ENCODE measurements at regions not wholly inside any gene's neighbourhood (a gene's known extent, or its start where the extent isn't known, plus 50 kb on each side); places are given as distances from the start of the nearest gene placed in this dataset.

DNA sequence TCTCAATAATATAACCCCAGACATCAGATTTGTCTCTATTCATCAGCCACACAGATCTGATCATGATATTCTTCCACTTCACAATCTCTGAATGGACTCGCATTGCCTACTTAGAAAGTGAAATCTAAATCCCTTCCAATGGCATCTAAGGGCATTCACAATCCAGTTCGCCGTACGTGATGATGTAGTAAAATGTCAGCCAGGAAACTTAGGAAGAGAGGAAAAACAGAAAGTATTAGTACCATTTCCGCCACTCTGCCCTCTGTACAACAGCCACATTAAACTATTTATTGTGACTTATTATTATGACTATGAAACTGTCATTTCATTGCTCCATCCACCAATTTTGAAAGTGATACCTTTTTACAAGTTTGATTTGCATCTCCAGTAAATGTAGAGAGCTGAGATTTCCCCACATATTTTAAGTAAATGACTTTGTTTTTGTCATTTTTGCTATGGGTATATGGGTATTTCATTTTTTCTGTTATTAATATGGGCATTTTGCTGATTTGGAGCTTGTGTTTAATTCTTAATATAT, 69.4 kb upstream of the SMIM36 start:
- DNase-seq: no peak

DNA sequence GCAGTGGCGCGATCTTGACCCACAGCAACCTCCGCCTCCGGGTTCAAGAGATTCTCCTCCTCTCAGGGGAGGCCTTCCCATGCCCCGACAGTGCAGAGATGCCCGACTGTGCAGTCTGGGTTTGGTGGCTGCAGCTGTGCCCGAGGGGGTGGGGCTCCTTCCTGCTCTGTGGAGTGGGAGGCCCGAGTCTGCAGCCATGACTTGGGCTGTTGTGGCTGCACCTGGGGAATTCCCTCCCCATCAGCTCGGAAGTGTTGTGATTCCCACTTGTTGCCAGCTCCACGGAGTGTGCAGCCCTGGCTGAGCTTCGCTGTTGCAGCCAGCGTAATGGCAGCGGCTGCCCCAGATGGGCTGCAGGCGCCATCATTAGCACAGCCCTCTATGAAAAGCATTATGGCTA, 66.4 kb upstream of the SMIM36 start:
- no peak for DNase-seq

DNA sequence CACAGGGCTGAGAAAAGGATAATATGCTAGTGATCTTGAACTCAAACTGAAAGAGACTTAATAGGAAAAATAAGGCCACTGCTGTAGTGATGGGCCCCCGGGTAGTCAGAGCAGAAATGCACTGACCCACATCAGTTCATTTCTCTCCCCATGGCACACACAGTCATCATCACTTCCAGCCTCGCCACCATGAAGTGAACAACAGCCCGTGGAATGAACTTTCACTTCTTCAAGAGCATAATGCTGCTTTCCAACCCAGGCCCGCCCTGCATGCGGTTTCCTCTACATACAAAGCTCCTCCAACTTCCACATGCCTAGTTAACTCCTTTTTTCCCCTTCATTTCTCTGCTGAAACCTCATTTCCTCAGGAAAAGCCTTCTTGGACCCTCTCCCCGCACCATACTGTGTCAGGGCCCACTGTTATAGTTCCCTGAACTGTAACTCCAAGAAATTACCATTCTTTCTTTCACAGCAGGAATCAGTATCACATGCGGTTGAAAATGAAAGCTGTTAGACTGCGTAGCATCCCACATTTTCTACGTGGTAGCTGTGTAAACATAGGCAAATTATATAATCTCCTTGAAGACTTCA, 65.8 kb upstream of the SMIM36 start:
- DNase-seq: no peak

DNA sequence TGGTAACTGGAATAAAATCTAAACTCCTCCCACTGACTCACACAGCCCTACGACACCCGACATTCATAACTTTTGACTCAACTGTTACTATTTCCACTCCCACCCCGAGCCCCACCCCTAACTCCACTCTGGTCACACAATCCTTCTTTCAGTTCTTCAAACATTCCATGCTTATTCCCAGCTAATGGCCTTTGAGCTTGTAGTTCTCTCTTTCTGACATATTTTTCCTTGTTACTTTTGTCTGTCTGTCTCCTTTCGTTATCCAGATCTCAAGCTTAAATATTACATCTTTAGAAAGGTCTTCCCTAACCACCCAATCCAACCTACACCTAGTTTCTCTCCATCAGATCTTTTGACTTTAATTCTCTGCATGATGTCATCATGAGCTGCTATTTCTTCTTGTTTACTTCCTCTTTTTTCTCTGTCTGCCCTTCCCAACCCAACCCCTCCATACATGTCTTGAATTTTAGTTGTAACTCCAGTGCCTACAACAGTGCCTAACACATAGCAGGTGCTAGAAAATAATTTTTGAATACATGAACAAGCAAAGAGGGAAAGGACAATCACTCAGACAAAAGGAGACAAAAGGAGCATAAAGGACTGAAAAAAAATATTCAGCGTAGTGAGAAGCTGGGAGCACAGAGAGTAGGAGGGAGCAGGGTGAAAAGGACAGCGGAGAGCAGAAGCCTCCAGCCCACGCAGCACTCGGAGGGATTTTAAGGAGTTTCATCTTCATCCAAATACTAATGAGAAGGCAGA, 65.2 kb upstream of the SMIM36 start:
- DNase-seq: no peak

DNA sequence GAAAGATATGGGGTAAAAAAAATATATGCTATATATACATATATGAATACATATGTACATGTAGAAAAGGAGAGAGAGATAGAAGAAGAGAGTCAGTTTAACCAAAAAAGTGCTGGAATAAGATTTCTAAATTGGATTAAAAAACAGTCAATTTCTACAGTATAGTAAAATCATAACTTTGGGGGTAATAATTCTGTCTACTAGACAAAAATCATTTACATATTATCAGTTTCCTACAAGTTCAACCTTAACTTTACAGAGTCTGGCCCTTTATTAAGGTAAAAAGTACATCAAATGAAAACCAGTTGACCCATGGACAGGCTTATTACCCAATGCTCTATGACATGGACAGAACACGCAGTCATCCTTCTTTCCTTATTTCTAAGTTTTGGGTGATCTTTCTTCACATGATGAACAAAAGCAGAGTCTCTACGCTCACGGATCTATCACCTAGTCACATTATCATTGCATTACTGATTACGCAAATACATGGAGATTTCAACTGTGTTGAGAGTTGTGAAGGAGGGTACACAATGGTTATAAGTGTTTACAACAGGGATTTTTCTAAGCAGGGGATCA, 63.9 kb upstream of the SMIM36 start:
- DNase-seq: no peak

DNA sequence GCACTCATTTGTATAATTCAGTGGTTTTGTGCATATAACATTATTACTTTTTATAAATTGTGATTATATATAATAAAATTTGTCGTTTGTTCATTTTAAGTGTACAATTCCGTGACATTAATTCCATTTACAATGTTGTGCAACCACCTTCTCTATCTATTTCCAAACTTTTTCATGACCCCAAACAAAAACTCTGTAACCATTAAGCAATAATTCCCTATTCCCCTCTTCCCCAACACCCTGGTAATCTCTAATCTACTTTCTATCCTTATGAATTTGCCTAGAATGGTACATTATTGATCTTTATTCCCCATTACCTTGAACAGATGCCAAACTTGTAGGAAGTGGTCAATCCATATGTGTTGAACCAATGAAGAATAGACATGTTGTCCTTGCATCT, 61.3 kb upstream of the SMIM36 start:
- no peak for DNase-seq

DNA sequence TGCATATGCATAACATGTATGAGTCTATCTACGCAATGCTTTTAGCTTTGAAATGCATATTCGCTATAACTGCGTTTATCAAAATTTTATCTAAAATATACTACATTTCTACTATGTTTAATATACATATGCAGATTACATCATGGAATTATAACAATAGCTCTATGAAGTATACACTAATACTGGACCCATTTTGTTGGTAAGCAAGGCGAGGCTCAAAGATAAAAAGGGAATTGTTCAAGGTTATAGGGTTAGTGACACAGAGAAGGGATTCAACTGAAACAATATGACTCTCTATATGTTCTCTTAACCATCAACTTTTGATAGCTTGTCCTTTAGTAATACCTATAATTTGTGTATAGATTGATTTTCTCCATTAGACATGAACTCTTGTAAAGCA, 60.9 kb upstream of the SMIM36 start:
- no peak for DNase-seq

DNA sequence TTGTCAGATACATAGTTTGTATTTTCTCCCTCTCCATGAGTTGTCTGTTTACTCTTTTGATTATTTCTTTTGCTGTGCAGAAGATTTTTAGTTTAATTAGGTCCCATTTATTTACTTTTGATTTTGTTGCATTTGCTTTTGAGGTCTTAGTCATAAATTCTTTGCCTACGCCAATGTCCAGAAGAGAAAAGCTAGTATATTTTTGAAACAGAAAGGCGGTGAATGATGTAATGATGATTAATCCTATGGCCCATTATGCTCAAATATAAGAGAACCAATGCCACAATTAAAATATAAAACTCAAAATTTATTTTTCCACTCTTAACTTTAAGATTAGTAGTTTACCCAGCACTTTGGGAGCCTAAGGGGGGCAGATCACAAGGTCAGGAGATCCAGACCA, 59.8 kb upstream of the SMIM36 start:
- DNase-seq: no peak

DNA sequence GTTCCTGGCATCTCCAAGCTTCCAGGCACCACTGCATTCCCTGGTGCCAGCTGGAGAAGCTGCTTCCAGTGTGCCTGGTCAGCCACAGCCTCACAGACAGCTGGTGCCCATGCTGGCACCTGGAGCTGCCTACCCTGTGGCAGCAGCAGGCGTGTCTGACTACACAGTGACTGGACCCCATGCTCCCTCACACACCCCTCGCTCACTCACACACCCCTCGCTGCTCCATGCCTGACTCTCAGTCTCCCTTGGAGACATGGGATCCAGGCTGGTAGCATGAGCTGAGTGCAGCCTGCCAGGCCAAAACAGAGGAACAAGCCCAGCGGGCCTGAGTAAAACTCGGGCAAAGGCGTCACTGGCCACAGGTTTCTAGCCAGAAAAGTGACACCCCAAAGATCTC, 59.1 kb upstream of the SMIM36 start:
- no peak for DNase-seq

DNA sequence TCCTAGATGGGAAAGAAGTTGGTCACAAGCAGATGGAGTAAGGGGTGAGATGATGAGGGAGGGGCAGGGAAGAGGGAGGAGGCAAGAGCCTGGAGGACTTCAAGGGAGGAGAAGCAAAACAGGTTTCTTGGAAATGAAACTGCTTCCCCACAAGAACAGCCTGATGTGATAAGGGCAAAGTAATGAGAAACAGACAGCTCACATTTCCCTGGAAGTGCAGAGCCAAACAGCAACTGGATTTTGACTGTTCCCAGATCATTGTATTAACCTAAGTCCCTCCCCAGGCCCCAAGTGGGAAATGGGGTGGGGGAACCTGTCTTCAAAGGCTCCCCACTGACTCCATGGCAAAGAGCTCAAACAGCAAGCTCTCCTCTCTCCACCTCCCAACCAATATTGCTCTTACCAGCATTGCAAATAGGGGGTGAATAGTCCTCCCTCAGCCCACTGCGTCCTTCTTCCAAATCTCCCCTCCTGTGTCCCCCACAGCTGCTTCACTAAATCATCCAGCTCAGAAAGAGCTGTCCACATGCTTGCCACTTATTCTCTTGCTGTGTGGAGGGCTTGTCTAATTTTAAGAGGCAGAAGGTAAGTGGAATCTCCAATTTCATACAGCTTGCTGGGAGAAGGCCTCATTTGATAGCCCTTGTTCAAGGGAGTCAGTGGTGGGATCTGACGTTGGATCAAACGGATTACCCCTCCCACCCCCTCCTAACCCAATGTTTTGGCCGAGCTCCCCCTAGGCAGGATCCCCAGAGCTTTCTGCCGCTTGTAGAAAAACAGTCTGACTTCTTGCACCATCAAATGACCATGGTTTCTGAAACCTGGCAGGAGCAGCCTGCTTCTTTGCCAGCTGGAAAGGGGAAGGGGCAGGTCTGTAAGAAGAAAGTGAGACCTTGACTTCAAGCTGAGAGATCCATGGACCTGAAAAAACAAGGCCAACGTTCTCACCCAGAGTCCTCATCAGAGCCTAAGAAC, 56.3 kb upstream of the SMIM36 start:
- DNase-seq: no peak

DNA sequence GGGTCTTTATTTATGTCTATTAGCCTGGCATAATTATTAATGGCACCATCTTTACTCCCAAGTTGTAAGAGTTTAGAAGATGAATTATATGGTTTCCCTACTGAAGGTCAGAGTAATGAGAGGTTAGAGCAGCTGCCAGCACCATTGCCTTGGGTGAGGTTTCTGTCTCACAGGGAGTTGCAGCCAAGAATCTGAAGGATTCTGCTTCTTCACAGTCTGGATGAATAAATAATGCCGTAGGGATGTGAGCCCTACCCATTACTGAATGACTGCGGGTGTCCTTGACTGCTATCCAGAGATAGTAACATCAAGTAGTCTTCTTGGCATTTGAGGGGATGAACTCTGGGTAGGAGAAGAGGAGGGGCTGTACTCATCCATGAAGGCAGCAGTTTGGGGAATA, 52.8 kb upstream of the SMIM36 start:
- no peak for DNase-seq

DNA sequence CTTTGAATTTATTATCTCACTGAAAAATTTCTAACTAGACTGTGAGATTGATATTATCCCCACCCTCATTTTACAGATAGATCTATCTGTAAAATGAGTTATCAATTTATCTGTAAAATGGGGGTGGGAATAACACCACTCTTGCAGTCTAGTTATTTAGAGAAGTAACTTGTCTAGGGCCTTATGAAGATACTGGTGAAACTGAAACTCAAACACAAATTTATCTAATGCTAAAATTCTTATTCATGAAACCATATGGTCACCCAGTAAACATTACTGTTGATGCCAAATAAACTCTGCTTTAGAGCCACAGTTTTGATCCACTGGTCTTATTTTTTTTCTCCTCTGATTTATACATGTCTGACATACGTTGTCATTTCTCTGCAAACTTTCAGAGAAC, 52.1 kb upstream of the SMIM36 start:
- DNase-seq: no peak

DNA sequence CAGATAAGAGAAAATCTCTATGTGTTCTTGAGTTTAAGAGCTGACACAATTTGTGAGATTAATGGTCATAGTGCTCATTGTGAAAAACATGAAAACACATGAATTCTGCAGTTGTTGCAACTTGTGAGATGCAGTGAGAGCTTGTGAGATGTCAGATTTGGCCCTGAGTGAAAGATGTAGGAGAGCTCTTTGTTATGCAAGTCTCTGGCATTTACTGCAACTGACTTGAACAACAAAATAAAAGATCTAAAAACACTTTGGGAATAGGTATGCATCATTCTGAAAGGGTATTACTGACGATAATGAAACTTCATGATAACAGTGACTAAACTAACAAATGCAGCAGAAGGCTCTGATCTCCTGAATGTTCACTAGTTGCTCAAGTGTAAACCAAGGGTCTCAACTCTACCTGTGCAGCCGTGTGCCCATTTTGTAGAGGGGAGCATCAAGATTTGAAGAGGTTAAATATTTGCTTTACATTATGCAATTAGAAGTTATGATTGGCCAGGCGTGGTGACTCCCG, 50.8 kb upstream of the SMIM36 start:
- DNase-seq: no peak

DNA sequence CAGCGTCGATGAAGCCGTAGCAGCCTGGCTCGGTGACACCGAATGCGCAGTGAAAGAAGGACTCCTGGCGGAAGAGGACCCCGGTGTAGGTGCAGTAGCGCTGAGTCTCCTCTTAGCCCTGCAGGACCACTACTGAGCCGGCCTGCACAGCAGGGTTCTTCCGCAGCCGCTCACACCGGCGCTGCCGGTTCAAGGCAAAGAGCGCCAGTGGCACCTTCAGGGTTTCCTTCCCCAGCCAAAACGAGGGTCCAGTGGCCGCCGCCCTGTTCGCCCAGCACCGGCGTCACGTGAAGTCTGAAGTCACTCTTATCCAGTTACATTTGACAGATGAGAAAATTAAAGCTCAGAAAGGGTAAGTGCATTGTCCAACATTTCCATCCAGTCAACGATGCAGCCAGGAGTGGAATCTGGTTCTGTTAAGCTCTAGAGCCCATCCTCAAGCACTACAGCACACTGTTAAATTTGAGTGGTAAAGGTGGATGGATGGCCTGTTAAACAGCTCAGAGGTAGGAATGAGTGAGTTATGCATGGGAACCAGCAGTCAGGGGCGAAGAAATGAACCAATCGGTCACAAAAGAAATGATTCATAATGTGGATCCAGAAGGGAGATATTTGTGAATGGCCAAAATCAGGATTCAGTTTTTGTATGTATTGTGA, 50.2 kb upstream of the SMIM36 start:
- DNase-seq: no peak

Measured in NCI-H2029 treated with DMSO at 0.1 percent for 48 hours (cell line).